WTC11 (cell line): ENCODE measurements at regions not wholly inside any gene's neighbourhood (a gene's known extent, or its start where the extent isn't known, plus 50 kb on each side); places are given as distances from the start of the nearest gene placed in this dataset.

Experiments
- ATAC-seq: fragments of 200-7000 bp; cut with Tn5 transposase; 2 replicates; pipeline ENCODE4 v1.10.0; 2021; ENCODE audit warnings: mild to moderate bottlenecking, moderate library complexity
- CTCF ChIA-PET: fragments of 300-600 bp; sonication (Branson Sonifier 250); formaldehyde crosslinking; loops from one replicate; lab custom pipeline; 2021; ENCODE audit warnings: antibody characterized with exemption; lab: Charles Lee
- POLR2A ChIA-PET: fragments of 350-600 bp; sonication (Branson Sonifier 250); formaldehyde crosslinking; loops from one replicate; lab custom pipeline; 2021; ENCODE audit warnings: antibody characterized with exemption; lab: Charles Lee
- DNase-seq: peaks from one replicate; pipeline ENCODE4 v3.0.0; 2021; ENCODE audit warnings: low spot score
- H3K27ac Mint-ChIP-seq: 2 replicates; pipeline ENCODE4 v1.8.0; 2021; ENCODE audit warnings: mixed read lengths
- H3K27me3 Mint-ChIP-seq: 2 replicates; pipeline ENCODE4 v1.8.0; 2021; ENCODE audit warnings: low read depth, mild to moderate bottlenecking, moderate library complexity, mixed read lengths
- H3K36me3 Mint-ChIP-seq: 2 replicates; pipeline ENCODE4 v1.8.0; 2021; ENCODE audit warnings: mixed read lengths
- H3K4me1 Mint-ChIP-seq: 2 replicates; pipeline ENCODE4 v1.8.0; 2022; ENCODE audit warnings: mixed read lengths
- H3K4me3 Mint-ChIP-seq: 2 replicates; pipeline ENCODE4 v1.8.0; 2021; ENCODE audit warnings: mild to moderate bottlenecking, moderate library complexity, mixed read lengths
- H3K9me3 Mint-ChIP-seq: 2 replicates; pipeline ENCODE4 v1.8.0; 2021; ENCODE audit warnings: mixed read lengths
- AR ChIP-seq: fragments of 250-450 bp; sonication (Bioruptor Pico); IDR thresholded peaks from 2 replicates; pipeline ENCODE4 v1.9.0; 2021; ENCODE audit warnings: mild to moderate bottlenecking
- ATF1 ChIP-seq: sonication (generic); formaldehyde crosslinking; IDR thresholded peaks from 2 replicates; pipeline ENCODE4 v1.8.1; 2023; ENCODE audit warnings: mild to moderate bottlenecking, moderate library complexity, missing genetic modification reagents
- ATF3 ChIP-seq: sonication (generic); formaldehyde crosslinking; conservative IDR thresholded peaks from 2 replicates; pipeline ENCODE4 v1.8.1; 2022; ENCODE audit warnings: mild to moderate bottlenecking, missing genetic modification reagents
- EMX1 ChIP-seq: fragments of 250-450 bp; sonication (Bioruptor Pico); IDR thresholded peaks from 2 replicates; pipeline ENCODE4 v1.8.0; 2021; ENCODE audit warnings: mild to moderate bottlenecking
- ETV6 ChIP-seq: sonication (generic); formaldehyde crosslinking; IDR thresholded peaks from 2 replicates; pipeline ENCODE4 v1.8.1; 2022; ENCODE audit warnings: mild to moderate bottlenecking, missing genetic modification reagents
- HMGA2 ChIP-seq: fragments of 250-450 bp; sonication (Bioruptor Pico); IDR thresholded peaks from 2 replicates; pipeline ENCODE4 v1.4.0; 2021; ENCODE audit warnings: mild to moderate bottlenecking, moderate library complexity
- HMGXB4 ChIP-seq: sonication (generic); formaldehyde crosslinking; IDR thresholded peaks from 2 replicates; pipeline ENCODE4 v1.8.1; 2023; ENCODE audit warnings: mild to moderate bottlenecking, moderate library complexity, missing genetic modification reagents
- MLX ChIP-seq: sonication (generic); formaldehyde crosslinking; IDR thresholded peaks from 2 replicates; pipeline ENCODE4 v1.8.1; 2023; ENCODE audit warnings: mild to moderate bottlenecking, missing genetic modification reagents, moderate library complexity
- TEAD4 ChIP-seq: sonication (generic); formaldehyde crosslinking; IDR thresholded peaks from 2 replicates; pipeline ENCODE4 v1.8.0; 2022; ENCODE audit warnings: mild to moderate bottlenecking, missing genetic modification reagents
- ZNF219 ChIP-seq: sonication (generic); formaldehyde crosslinking; IDR thresholded peaks from 2 replicates; pipeline ENCODE4 v1.8.0; 2023; ENCODE audit warnings: missing genetic modification reagents, mild to moderate bottlenecking, borderline replicate concordance
- ZNF416 ChIP-seq: fragments of 250-450 bp; sonication (Bioruptor Pico); IDR thresholded peaks from 2 replicates; pipeline ENCODE4 v1.9.0; 2021; ENCODE audit warnings: mild to moderate bottlenecking, inconsistent platforms
- ZNF532 ChIP-seq: fragments of 250-450 bp; sonication (Bioruptor Pico); IDR thresholded peaks from 2 replicates; pipeline ENCODE4 v1.9.0; 2021; ENCODE audit warnings: mild to moderate bottlenecking, borderline replicate concordance
- ZNF671 ChIP-seq: fragments of 250-450 bp; sonication (Bioruptor Pico); IDR thresholded peaks from 2 replicates; pipeline ENCODE4 v1.8.0; 2021; ENCODE audit warnings: mild to moderate bottlenecking
- TF ChIP-seq, protein P1 (sequence below): sonication (generic); formaldehyde crosslinking; IDR thresholded peaks from 2 replicates; pipeline ENCODE4 v1.8.1; 2023; ENCODE audit warnings: mild to moderate bottlenecking, missing genetic modification reagents, borderline replicate concordance
- TF ChIP-seq, protein P2 (sequence below): sonication (generic); formaldehyde crosslinking; IDR thresholded peaks from 2 replicates; pipeline ENCODE4 v1.8.1; 2022; ENCODE audit warnings: low read depth, mild to moderate bottlenecking, moderate library complexity, missing genetic modification reagents, borderline replicate concordance

DNA sequence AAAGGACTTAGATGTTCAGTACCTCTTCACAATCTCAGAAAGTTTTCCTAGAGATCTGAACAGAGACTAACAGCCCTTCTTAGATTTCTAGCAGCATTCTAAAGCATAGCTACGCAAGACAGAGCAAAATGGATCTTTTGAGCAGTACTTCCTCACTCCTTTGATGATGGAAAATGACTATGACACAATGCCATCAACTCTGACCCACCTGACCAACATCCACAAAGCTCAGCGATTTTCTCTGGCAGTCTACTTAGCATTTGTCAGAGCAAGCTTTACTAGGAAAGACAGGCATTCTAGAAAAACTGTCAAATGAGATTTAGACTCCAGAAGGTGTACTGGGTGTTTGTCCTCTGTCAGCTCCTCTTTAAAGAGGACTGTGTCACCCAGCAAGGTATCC, 180.9 kb upstream of the ACVR2A start (continued):
- no peak for TF ChIP-seq ZNF532 (CRISPR knock-in tag)
- TF ChIP-seq, protein P1, sequence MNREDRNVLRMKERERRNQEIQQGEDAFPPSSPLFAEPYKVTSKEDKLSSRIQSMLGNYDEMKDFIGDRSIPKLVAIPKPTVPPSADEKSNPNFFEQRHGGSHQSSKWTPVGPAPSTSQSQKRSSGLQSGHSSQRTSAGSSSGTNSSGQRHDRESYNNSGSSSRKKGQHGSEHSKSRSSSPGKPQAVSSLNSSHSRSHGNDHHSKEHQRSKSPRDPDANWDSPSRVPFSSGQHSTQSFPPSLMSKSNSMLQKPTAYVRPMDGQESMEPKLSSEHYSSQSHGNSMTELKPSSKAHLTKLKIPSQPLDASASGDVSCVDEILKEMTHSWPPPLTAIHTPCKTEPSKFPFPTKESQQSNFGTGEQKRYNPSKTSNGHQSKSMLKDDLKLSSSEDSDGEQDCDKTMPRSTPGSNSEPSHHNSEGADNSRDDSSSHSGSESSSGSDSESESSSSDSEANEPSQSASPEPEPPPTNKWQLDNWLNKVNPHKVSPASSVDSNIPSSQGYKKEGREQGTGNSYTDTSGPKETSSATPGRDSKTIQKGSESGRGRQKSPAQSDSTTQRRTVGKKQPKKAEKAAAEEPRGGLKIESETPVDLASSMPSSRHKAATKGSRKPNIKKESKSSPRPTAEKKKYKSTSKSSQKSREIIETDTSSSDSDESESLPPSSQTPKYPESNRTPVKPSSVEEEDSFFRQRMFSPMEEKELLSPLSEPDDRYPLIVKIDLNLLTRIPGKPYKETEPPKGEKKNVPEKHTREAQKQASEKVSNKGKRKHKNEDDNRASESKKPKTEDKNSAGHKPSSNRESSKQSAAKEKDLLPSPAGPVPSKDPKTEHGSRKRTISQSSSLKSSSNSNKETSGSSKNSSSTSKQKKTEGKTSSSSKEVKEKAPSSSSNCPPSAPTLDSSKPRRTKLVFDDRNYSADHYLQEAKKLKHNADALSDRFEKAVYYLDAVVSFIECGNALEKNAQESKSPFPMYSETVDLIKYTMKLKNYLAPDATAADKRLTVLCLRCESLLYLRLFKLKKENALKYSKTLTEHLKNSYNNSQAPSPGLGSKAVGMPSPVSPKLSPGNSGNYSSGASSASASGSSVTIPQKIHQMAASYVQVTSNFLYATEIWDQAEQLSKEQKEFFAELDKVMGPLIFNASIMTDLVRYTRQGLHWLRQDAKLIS, result no peak
- TF ChIP-seq ZNF219 (CRISPR knock-in tag), result no peak
- TF ChIP-seq ZNF416, result no peak
- TF ChIP-seq EMX1, result no peak
- no peak for TF ChIP-seq ZNF671 (CRISPR knock-in tag)
- no peak for TF ChIP-seq ETV6
- no peak for TF ChIP-seq HMGA2
- TF ChIP-seq, all 79 proteins: peak for 0

DNA sequence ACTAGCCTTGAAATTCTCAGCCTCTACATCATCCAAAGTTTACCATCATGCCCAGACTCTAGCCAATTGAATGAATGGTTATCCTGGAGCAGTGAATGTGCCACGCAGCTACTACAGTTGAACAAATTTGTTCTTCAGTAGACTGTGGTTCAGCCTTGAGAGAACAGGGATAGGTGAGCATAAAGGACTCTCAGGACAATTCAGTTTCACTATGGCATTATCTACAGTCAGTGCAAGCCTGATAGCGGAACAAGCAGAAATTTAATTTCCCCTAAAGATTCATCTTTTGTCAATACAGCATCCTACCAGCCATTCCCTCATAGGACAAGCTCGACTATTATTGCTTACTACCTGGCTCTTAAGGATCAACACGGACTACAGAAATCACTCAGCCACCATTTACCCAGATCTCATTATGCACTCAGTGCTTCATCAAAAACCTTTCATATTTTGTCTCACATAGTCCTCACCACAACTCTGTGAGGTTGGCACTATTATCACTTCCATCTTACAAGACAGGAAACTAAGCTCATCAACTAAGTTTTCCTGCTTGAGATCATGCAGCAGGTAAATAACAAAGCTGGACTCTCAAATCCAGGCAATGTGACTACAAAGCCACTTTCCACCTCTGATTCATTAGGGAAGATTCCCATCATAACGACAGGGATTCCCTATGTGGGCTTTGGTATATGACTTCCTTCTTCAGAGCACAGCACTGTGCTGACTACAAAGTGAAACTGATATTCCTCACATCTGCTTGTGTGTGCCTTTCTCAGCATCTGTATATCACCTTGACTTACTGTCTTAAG, 181.5 kb upstream of the ACVR2A start:
- no peaks in the 10 kb centered on the region for H3K36me3 Mint-ChIP-seq
- DNase-seq, result no peak
- no peak overlapping the region for H3K27ac Mint-ChIP-seq
- ChIA-PET POLR2A (no interaction called here), CTCF (no interaction called here)
- no peaks in the 10 kb centered on the region for H3K4me1 Mint-ChIP-seq
- no peak for ATAC-seq
- 0 out of 2 replicates have a peak, but pooled peaks cover 3% of the 10 kb centered on the region for H3K9me3 Mint-ChIP-seq
- no peak for TF ChIP-seq MLX (CRISPR knock-in tag)
- TF ChIP-seq ATF3, result no peak
- TF ChIP-seq AR, result no peak
- TF ChIP-seq TEAD4 (CRISPR knock-in tag), result no peak
- TF ChIP-seq, protein P2, sequence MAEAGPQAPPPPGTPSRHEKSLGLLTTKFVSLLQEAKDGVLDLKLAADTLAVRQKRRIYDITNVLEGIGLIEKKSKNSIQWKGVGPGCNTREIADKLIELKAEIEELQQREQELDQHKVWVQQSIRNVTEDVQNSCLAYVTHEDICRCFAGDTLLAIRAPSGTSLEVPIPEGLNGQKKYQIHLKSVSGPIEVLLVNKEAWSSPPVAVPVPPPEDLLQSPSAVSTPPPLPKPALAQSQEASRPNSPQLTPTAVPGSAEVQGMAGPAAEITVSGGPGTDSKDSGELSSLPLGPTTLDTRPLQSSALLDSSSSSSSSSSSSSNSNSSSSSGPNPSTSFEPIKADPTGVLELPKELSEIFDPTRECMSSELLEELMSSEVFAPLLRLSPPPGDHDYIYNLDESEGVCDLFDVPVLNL, result no peak
- TF ChIP-seq ATF1 (CRISPR knock-in tag), result no peak
- TF ChIP-seq HMGXB4 (CRISPR knock-in tag), result no peak
- TF ChIP-seq, all 79 proteins: peak for 0
- Mint-ChIP-seq H3K27me3 (no peaks in the 10 kb centered on the region), H3K4me3 (no peak overlapping the region)
